Natural killer cell (primary cell): ENCODE measurements at regions not wholly inside any gene's neighbourhood (a gene's known extent, or its start where the extent isn't known, plus 50 kb on each side); places are given as distances from the start of the nearest gene placed in this dataset.

ENCODE experiments used
- ATAC-seq, 3 donors: fragments of 150-1000 bp in 2 of 3; fragments of 200-7000 bp in 1 of 3; cut with Tn5 transposase; 1 replicate in 1 of 3; 2 replicates in 2 of 3; pipeline ENCODE4 v1.10.0; 2021; ENCODE audit warnings: mild to moderate bottlenecking in 2 of 3, moderate library complexity in 2 of 3
- DNase-seq, 2 donors: peaks; one replicate each; pipeline versions ENCODE4 v3.0.0 to v3.0.0-alpha.2; 2013 to 2021; ENCODE audit warnings: mixed read lengths in 1 of 2
- H3K27ac ChIP-seq: one replicate; pipeline ENCODE4 v1.5.1; 2013; ENCODE audit warnings: mild to moderate bottlenecking, low read length
- H3K27me3 ChIP-seq: one replicate; pipeline ENCODE4 v1.6.1; 2013; ENCODE audit warnings: low read length; ENCODE audit not compliant: control insufficient read depth, insufficient read depth
- H3K36me3 ChIP-seq: one replicate; pipeline ENCODE4 v1.6.1; 2013; ENCODE audit warnings: low read length; ENCODE audit not compliant: control insufficient read depth, insufficient read depth
- H3K4me1 ChIP-seq: one replicate; pipeline ENCODE4 v1.6.1; 2013; ENCODE audit warnings: low read length; ENCODE audit not compliant: control insufficient read depth, insufficient read depth
- H3K4me3 ChIP-seq: one replicate; pipeline ENCODE4 v1.5.1; 2013; ENCODE audit warnings: low read length
- H3K9me3 ChIP-seq: one replicate; pipeline ENCODE4 v1.6.1; 2013; ENCODE audit warnings: low read length; ENCODE audit not compliant: control insufficient read depth, insufficient read depth
- H3K27ac Mint-ChIP-seq, 2 donors: one replicate each; pipeline ENCODE4 v1.8.0; 2022; ENCODE audit warnings: mild to moderate bottlenecking in 2 of 2, mixed read lengths in 2 of 2, moderate library complexity in 1 of 2
- H3K27me3 Mint-ChIP-seq, 2 donors: one replicate each; pipeline ENCODE4 v1.8.0; 2022; ENCODE audit warnings: low read depth in 2 of 2, mixed read lengths in 2 of 2
- H3K36me3 Mint-ChIP-seq: one replicate; pipeline ENCODE4 v1.8.0; 2022; ENCODE audit warnings: mixed read lengths
- H3K4me1 Mint-ChIP-seq, 2 donors: one replicate each; pipeline ENCODE4 v1.8.0; 2022; ENCODE audit warnings: mixed read lengths in 2 of 2
- H3K4me3 Mint-ChIP-seq: one replicate; pipeline ENCODE4 v1.8.0; 2022; ENCODE audit warnings: mild to moderate bottlenecking, moderate library complexity, mixed read lengths
- H3K9me3 Mint-ChIP-seq, 2 donors: one replicate each; pipeline ENCODE4 v1.8.0; 2022; ENCODE audit warnings: mixed read lengths in 2 of 2
- CTCF ChIP-seq: fragments of 200-600 bp; IDR thresholded peaks from one replicate; pipeline ENCODE4 v1.8.0; 2022; ENCODE audit warnings: antibody characterized with exemption
- WGBS: methylation state at CpG from one replicate; pipeline ENCODE4 v1.1.7; 2013; ENCODE audit warnings: missing lambda C conversion rate; ENCODE audit not compliant: insufficient coverage; 5-methylcytosine and 5-hydroxymethylcytosine counted together
- intact Hi-C: fragments of 100-400 bp; cut with micrococcal nuclease; formaldehyde crosslinking; loops from one replicate; pipeline ENCODE4 v1.14.2; 2022

GRCh38 chr20:39904476-39905112 lies 784.4 kb downstream of the MAFB start:
- Mint-ChIP-seq H3K27ac (no peak overlapping the region), H3K27me3 (no peaks in the 10 kb centered on the region), H3K4me3 (no peak overlapping the region), H3K9me3 (peaks cover 0 to 5% of the 10 kb centered on the region in 2 donors), H3K36me3 (no peaks in the 10 kb centered on the region), H3K4me1 (no peaks in the 10 kb centered on the region)
- Histone ChIP-seq H3K27ac (no peak overlapping the region), H3K9me3 (no peaks in the 10 kb centered on the region), H3K27me3 (no peaks in the 10 kb centered on the region), H3K4me1 (no peaks in the 10 kb centered on the region), H3K4me3 (no peak overlapping the region), H3K36me3 (no peaks in the 10 kb centered on the region)
- ATAC-seq, result no peak
- WGBS, result 91% methylated on average over 6 of the region's 7 CpGs
- no peak for TF ChIP-seq CTCF
- intact Hi-C loops, result no loop called here
- no peak for DNase-seq

GRCh38 chr20:39903806-39904465 lies 785.1 kb downstream of the MAFB start:
- H3K36me3 Mint-ChIP-seq, result no peaks in the 10 kb centered on the region
- no peak overlapping the region for H3K27ac Mint-ChIP-seq
- no peaks in the 10 kb centered on the region for H3K4me1 Mint-ChIP-seq
- no peak overlapping the region for H3K4me3 Mint-ChIP-seq
- H3K9me3 Mint-ChIP-seq, result peaks cover 0 to 5% of the 10 kb centered on the region in 2 donors
- ATAC-seq, result no peak
- H3K4me3 ChIP-seq, result no peak overlapping the region
- DNase-seq, result no peak
- H3K27me3 ChIP-seq, result no peaks in the 10 kb centered on the region
- no peaks in the 10 kb centered on the region for H3K36me3 ChIP-seq
- no peaks in the 10 kb centered on the region for H3K4me1 ChIP-seq
- no peak overlapping the region for H3K27ac ChIP-seq
- no peak for TF ChIP-seq CTCF
- H3K27me3 Mint-ChIP-seq, result no peaks in the 10 kb centered on the region
- intact Hi-C loops, result no loop called here
- no peaks in the 10 kb centered on the region for H3K9me3 ChIP-seq
- WGBS, result 93% methylated on average over 10 of the region's 10 CpGs

- no peak for TF ChIP-seq CTCF
- 82% methylated on average over 1 of the region's 1 CpG for WGBS
- no peak for ATAC-seq
Observed at GRCh38 chr20:39899881-39900280, 789.2 kb downstream of the MAFB start.

More at GRCh38 chr20:39899881-39900280, 789.2 kb downstream of the MAFB start:
- no peaks in the 10 kb centered on the region for H3K4me1 Mint-ChIP-seq
- Histone ChIP-seq H3K36me3 (no peaks in the 10 kb centered on the region), H3K4me1 (no peaks in the 10 kb centered on the region), H3K27me3 (no peaks in the 10 kb centered on the region), H3K4me3 (no peak overlapping the region), H3K9me3 (no peaks in the 10 kb centered on the region), H3K27ac (no peak overlapping the region)
- DNase-seq, result no peak
- intact Hi-C loops, result loop anchor here (10.0 kb wide), 1 partner anchor 65 kb away; no protein-coding TSS in a partner anchor
- no peaks in the 10 kb centered on the region for H3K36me3 Mint-ChIP-seq
- H3K4me3 Mint-ChIP-seq, result no peak overlapping the region
- H3K27me3 Mint-ChIP-seq, result peaks cover 0 to 9% of the 10 kb centered on the region in 2 donors
- no peak overlapping the region for H3K27ac Mint-ChIP-seq
- H3K9me3 Mint-ChIP-seq, result peaks cover 0 to 10% of the 10 kb centered on the region in 2 donors
